ENCODE measurements at regions not wholly inside any gene's neighbourhood (a gene's known extent, or its start where the extent isn't known, plus 50 kb on each side); places are given as distances from the start of the nearest gene placed in this dataset.

- TF ChIP-seq CTCF (IDR thresholded peaks at IDR 0.05; ENCODE audit: low read depth, low read length) (no peak), MAX (IDR thresholded peaks at IDR 0.05; ENCODE audit: low read depth, low read length) (no peak), POLR2A (IDR thresholded peaks at IDR 0.05; ENCODE audit: extremely low read depth, insufficient read length) (no peak)
These were observed 1418.5 kb downstream of the KHDRBS2 start for GRCh38 chr6:60867548-60867947.

All from NB4 (cell line).